IMR-90 (cell line): ENCODE measurements at regions not wholly inside any gene's neighbourhood (a gene's known extent, or its start where the extent isn't known, plus 50 kb on each side); places are given as distances from the start of the nearest gene placed in this dataset.

Experiments used
- ATAC-seq: fragments of 200-7000 bp; cut with Tn5 transposase; 2 replicates; pipeline ENCODE4 v1.9.1; 2020; ENCODE audit warnings: low read depth, mild to moderate bottlenecking, moderate library complexity
- BruUV-seq: library from RNA; stranded (reverse); fragments of 400-500 nt; replicated peaks from 2 replicates; lab custom pipeline; 2021; lab: Mats Ljungman, UMichigan
- CTCF ChIA-PET: fragments of 300-600 bp; formaldehyde crosslinking; extraction: SDS; loops from one replicate; lab custom pipeline; 2021; ENCODE audit warnings: antibody characterized with exemption; lab: Yijun Ruan, JAX
- POLR2A ChIA-PET: fragments of 300-600 bp; sonication (Branson Sonifier 250); formaldehyde crosslinking; loops from one replicate; lab custom pipeline; 2022; ENCODE audit warnings: antibody characterized with exemption; ENCODE audit not compliant: unreplicated experiment; lab: Charles Lee
- DNase-seq: peaks from one replicate; pipeline ENCODE4 v3.0.0; 2013
- H2AFZ ChIP-seq: replicated peaks from 2 replicates; pipeline ENCODE3; 2013; ENCODE audit warnings: low read length, mild to moderate bottlenecking; ENCODE audit not compliant: poor library complexity
- H2AK5ac ChIP-seq: 2 replicates; pipeline ENCODE4 v1.6.1; 2013; ENCODE audit warnings: low read depth, low read length, inconsistent platforms
- H2AK9ac ChIP-seq: replicated peaks from 2 replicates; pipeline ENCODE3; 2013; ENCODE audit warnings: mild to moderate bottlenecking, low read depth, low read length, moderate library complexity; ENCODE audit not compliant: poor library complexity
- H2BK120ac ChIP-seq: 2 replicates; pipeline ENCODE4 v1.6.1; 2013; ENCODE audit warnings: low read depth, low read length, inconsistent platforms
- H2BK15ac ChIP-seq: 3 replicates; pipeline ENCODE4 v1.6.1; 2013; ENCODE audit warnings: low read depth, low read length, inconsistent platforms
- H2BK20ac ChIP-seq: 2 replicates; pipeline ENCODE4 v1.6.1; 2013; ENCODE audit warnings: low read depth, mild to moderate bottlenecking, inconsistent platforms, low read length, moderate library complexity
- H2BK5ac ChIP-seq: 2 replicates; pipeline ENCODE4 v1.6.1; 2013; ENCODE audit warnings: mild to moderate bottlenecking, low read depth, low read length, inconsistent platforms; ENCODE audit not compliant: poor library complexity, severe bottlenecking
- H3K14ac ChIP-seq: replicated peaks from 2 replicates; pipeline ENCODE4 v1.6.1; 2013; ENCODE audit warnings: low read depth, low read length, inconsistent platforms
- H3K18ac ChIP-seq: 2 replicates; pipeline ENCODE4 v1.6.1; 2013; ENCODE audit warnings: low read depth, low read length, control low read depth
- H3K23ac ChIP-seq: 2 replicates; pipeline ENCODE4 v1.6.1; 2013; ENCODE audit warnings: low read depth, low read length, inconsistent platforms
- H3K27ac ChIP-seq: 2 replicates; pipeline ENCODE4 v1.5.1; 2013; ENCODE audit warnings: mild to moderate bottlenecking, control low read depth, low read length; ENCODE audit not compliant: insufficient read depth
- H3K27me3 ChIP-seq: 2 replicates; pipeline ENCODE4 v1.6.1; 2013; ENCODE audit warnings: low read length; ENCODE audit not compliant: control insufficient read depth, insufficient read depth
- H3K36me3 ChIP-seq: 2 replicates; pipeline ENCODE4 v1.6.1; 2013; ENCODE audit warnings: low read length, mixed read lengths; ENCODE audit not compliant: control insufficient read depth, insufficient read depth
- H3K4ac ChIP-seq: 2 replicates; pipeline ENCODE4 v1.6.1; 2013; ENCODE audit warnings: low read depth, low read length, inconsistent platforms
- H3K4me1 ChIP-seq: 2 replicates; pipeline ENCODE4 v1.6.1; 2013; ENCODE audit warnings: low read length, mixed read lengths; ENCODE audit not compliant: control insufficient read depth, insufficient read depth
- H3K4me2 ChIP-seq: 2 replicates; pipeline ENCODE4 v1.6.1; 2013; ENCODE audit warnings: low read depth, mild to moderate bottlenecking, control low read depth, low read length, moderate library complexity
- H3K4me3 ChIP-seq: 2 replicates; pipeline ENCODE4 v1.5.1; 2013; ENCODE audit warnings: low read depth, mild to moderate bottlenecking, control low read depth, low read length, moderate library complexity; ENCODE audit not compliant: insufficient read depth
- H3K56ac ChIP-seq: 2 replicates; pipeline ENCODE4 v1.6.1; 2013; ENCODE audit warnings: low read length, inconsistent platforms; ENCODE audit not compliant: insufficient read depth; ENCODE audit errors: extremely low read depth
- H3K79me1 ChIP-seq, 2 experiments: 2 replicates each; pipeline ENCODE4 v1.6.1; 2013; ENCODE audit warnings: low read length in 2 of 2, inconsistent platforms in 1 of 2, low read depth in 1 of 2
- H3K9ac ChIP-seq: 2 replicates; pipeline ENCODE4 v1.6.1; 2013; ENCODE audit warnings: low read depth, low read length, control low read depth
- H3K9me1 ChIP-seq: 2 replicates; pipeline ENCODE4 v1.6.1; 2013; ENCODE audit warnings: low read length, inconsistent platforms; ENCODE audit not compliant: insufficient read depth
- H3K9me3 ChIP-seq: 2 replicates; pipeline ENCODE4 v1.6.1; 2013; ENCODE audit warnings: low read length; ENCODE audit not compliant: control insufficient read depth, insufficient read depth
- H4K20me1 ChIP-seq: 2 replicates; pipeline ENCODE4 v1.6.1; 2013; ENCODE audit warnings: low read length, inconsistent platforms; ENCODE audit not compliant: insufficient read depth
- H4K5ac ChIP-seq: 2 replicates; pipeline ENCODE4 v1.6.1; 2013; ENCODE audit warnings: mild to moderate bottlenecking, low read depth, low read length, control low read depth
- H4K8ac ChIP-seq, 2 experiments: 2 replicates each; pipeline ENCODE4 v1.6.1; 2013; ENCODE audit warnings: low read depth in 2 of 2, low read length in 2 of 2, control low read depth in 1 of 2, inconsistent platforms in 1 of 2
- H4K91ac ChIP-seq: 2 replicates; pipeline ENCODE4 v1.6.1; 2013; ENCODE audit warnings: low read depth, low read length, inconsistent platforms; ENCODE audit not compliant: insufficient read depth
- BHLHE40 ChIP-seq: fragments of 150-350 bp; IDR thresholded peaks from 2 replicates; pipeline ENCODE4 v1.6.1; 2016; ENCODE audit warnings: mild to moderate bottlenecking, low read depth, low read length
- CHD1 ChIP-seq: IDR thresholded peaks from 2 replicates; pipeline ENCODE4 v1.6.1; 2012; ENCODE audit warnings: low read depth, low read length, improper control_type of control experiment
- MAFK ChIP-seq: IDR thresholded peaks from 2 replicates; pipeline ENCODE4 v1.6.1; 2012; ENCODE audit warnings: low read depth, low read length, improper control_type of control experiment
- MAZ ChIP-seq: IDR thresholded peaks from 2 replicates; pipeline ENCODE4 v1.6.1; 2012; ENCODE audit warnings: low read depth, mild to moderate bottlenecking, low read length, improper control_type of control experiment, moderate library complexity, borderline replicate concordance
- MXI1 ChIP-seq: IDR thresholded peaks from 2 replicates; pipeline ENCODE4 v1.6.1; 2012; ENCODE audit warnings: low read depth, mild to moderate bottlenecking, low read length, moderate library complexity, borderline replicate concordance
- NFE2L2 ChIP-seq: fragments of 150-350 bp; IDR thresholded peaks from 2 replicates; pipeline ENCODE4 v1.6.1; 2016; ENCODE audit warnings: low read depth, mild to moderate bottlenecking, low read length
- POLR2A ChIP-seq: IDR thresholded peaks from 2 replicates; pipeline ENCODE4 v1.6.1; 2012; ENCODE audit warnings: mild to moderate bottlenecking, low read depth, low read length
- RAD21 ChIP-seq: IDR thresholded peaks from 2 replicates; pipeline ENCODE4 v1.6.1; 2012; ENCODE audit warnings: low read length, improper control_type of control experiment
- RCOR1 ChIP-seq: IDR thresholded peaks from 2 replicates; pipeline ENCODE4 v1.6.1; 2012; ENCODE audit warnings: mild to moderate bottlenecking, low read length, improper control_type of control experiment; ENCODE audit not compliant: insufficient replicate concordance
- RFX5 ChIP-seq: IDR thresholded peaks from 2 replicates; pipeline ENCODE4 v1.8.0; 2012; ENCODE audit warnings: low read depth, mild to moderate bottlenecking, low read length, moderate library complexity
- SMC3 ChIP-seq: fragments of 150-350 bp; IDR thresholded peaks from 2 replicates; pipeline ENCODE4 v1.6.1; 2016; ENCODE audit warnings: low read depth, mild to moderate bottlenecking, antibody characterized with exemption, low read length, moderate library complexity
- WGBS, 2 experiments: methylation state at CpG; one replicate each; pipeline versions ENCODE4 v1.1.5 to v1.1.7; 2013; ENCODE audit warnings: missing lambda C conversion rate in 2 of 2; ENCODE audit not compliant: insufficient read length in 1 of 2; ENCODE audit errors: extremely low coverage in 2 of 2; 5-methylcytosine and 5-hydroxymethylcytosine counted together
- dilution Hi-C: fragments of 300-500 bp; cut with HindIII; formaldehyde crosslinking; loops from one replicate; pipeline ENCODE4 v1.14.3; 2018; ENCODE audit warnings: low sequenced_read_pairs; ENCODE audit not compliant: unreplicated experiment
- in situ Hi-C: fragments of 300-500 bp; cut with MboI; formaldehyde crosslinking; loops from 3 replicates; pipeline ENCODE4 v1.14.3; 2019; ENCODE audit warnings: low sequenced_read_pairs, inconsistent platforms, mixed read lengths
- intact Hi-C: fragments of 100-400 bp; cut with micrococcal nuclease; formaldehyde crosslinking; loops from 2 replicates; pipeline ENCODE4 v1.10.0; 2022
- TF ChIP-seq, protein P1 (sequence below): fragments of 150-350 bp; IDR thresholded peaks from 2 replicates; pipeline ENCODE4 v1.6.1; 2016; ENCODE audit warnings: low read depth, mild to moderate bottlenecking, low read length, moderate library complexity, borderline replicate concordance

GRCh38 chr11:92443199-92443598, 218.6 kb downstream of the FAT3 start:
- intact Hi-C loops = no loop called here
- POLR2A ChIA-PET = no interaction called here

More at GRCh38 chr11:92443199-92443598, 218.6 kb downstream of the FAT3 start:
- CTCF ChIA-PET = no interaction called here
- no peaks in the 10 kb centered on the region for H3K4me1 ChIP-seq
- H3K9me1 ChIP-seq = no peaks in the 10 kb centered on the region
- H3K9ac ChIP-seq = no peak overlapping the region
- no peak overlapping the region for H3K56ac ChIP-seq
- no TSS peak for BruUV-seq
- H2BK120ac ChIP-seq = no peak overlapping the region
- H2BK5ac ChIP-seq = no peak overlapping the region
- no peak overlapping the region for H4K5ac ChIP-seq
- H4K91ac ChIP-seq = no peak overlapping the region
- H2BK20ac ChIP-seq = no peak overlapping the region
- no peaks in the 10 kb centered on the region for H3K79me1 ChIP-seq
- H2BK15ac ChIP-seq = no peak overlapping the region
- no peak overlapping the region for H3K27ac ChIP-seq
- no peak overlapping the region for H2AK5ac ChIP-seq
- H3K27me3 ChIP-seq = no peaks in the 10 kb centered on the region
- H3K18ac ChIP-seq = no peak overlapping the region
- no peak overlapping the region for H3K23ac ChIP-seq
- no peak overlapping the region for H4K8ac ChIP-seq
- no peaks in the 10 kb centered on the region for H4K20me1 ChIP-seq
- WGBS, 2 experiments = no CpG with 5 or more reads among the region's 2 CpGs
- no peak for ATAC-seq
- H3K4me2 ChIP-seq = no peak overlapping the region
- TF ChIP-seq BHLHE40 (no peak), CHD1 (no peak), SMC3 (no peak), MAZ (no peak), RAD21 (no peak), RFX5 (no peak), NFE2L2 (no peak), POLR2A (no peak), MAFK (no peak), MXI1 (no peak), RCOR1 (no peak)
- TF ChIP-seq, protein P1, sequence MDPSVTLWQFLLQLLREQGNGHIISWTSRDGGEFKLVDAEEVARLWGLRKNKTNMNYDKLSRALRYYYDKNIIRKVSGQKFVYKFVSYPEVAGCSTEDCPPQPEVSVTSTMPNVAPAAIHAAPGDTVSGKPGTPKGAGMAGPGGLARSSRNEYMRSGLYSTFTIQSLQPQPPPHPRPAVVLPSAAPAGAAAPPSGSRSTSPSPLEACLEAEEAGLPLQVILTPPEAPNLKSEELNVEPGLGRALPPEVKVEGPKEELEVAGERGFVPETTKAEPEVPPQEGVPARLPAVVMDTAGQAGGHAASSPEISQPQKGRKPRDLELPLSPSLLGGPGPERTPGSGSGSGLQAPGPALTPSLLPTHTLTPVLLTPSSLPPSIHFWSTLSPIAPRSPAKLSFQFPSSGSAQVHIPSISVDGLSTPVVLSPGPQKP = no peak
- H3K4ac ChIP-seq = no peak overlapping the region
- dilution Hi-C loops = no loop called here
- H3K36me3 ChIP-seq = no peaks in the 10 kb centered on the region
- H3K14ac ChIP-seq = no peak overlapping the region
- no peaks in the 10 kb centered on the region for H3K9me3 ChIP-seq
- DNase-seq = no peak
- H2AK9ac ChIP-seq = no peak overlapping the region
- no peak overlapping the region for H2AFZ ChIP-seq
- in situ Hi-C loops = no loop called here
- H3K4me3 ChIP-seq = no peak overlapping the region
